Esophagus squamous epithelium (tissue), 5 donors: ENCODE measurements at regions not wholly inside any gene's neighbourhood (a gene's known extent, or its start where the extent isn't known, plus 50 kb on each side); places are given as distances from the start of the nearest gene placed in this dataset.

ENCODE experiments used
- DNase-seq: peaks from one replicate; lab custom pipeline; 2025; lab: John Stamatoyannopoulos, UW
- H3K27ac ChIP-seq, 4 donors: fragments of 200-600 bp; sonication (generic); one replicate each; pipeline ENCODE4 v1.5.1; 2016 to 2019; ENCODE audit warnings: mild to moderate bottlenecking in 1 of 4
- H3K27me3 ChIP-seq, 4 donors: fragments of 200-600 bp; sonication (generic); 1 replicate in 3 of 4; 2 replicates in 1 of 4; pipeline versions ENCODE4 v1.5.1 to v1.6.0; 2017 to 2021; ENCODE audit warnings: antibody characterized with exemption in 1 of 4
- H3K36me3 ChIP-seq, 3 donors: fragments of 200-600 bp; sonication (generic); one replicate each; pipeline ENCODE4 v1.5.1; 2016 to 2019
- H3K4me1 ChIP-seq, 3 donors: fragments of 200-600 bp; sonication (generic); one replicate each; pipeline ENCODE4 v1.5.1; 2017 to 2019
- H3K4me3 ChIP-seq, 4 donors: fragments of 200-600 bp; sonication (generic); 1 replicate in 3 of 4; 2 replicates in 1 of 4; pipeline ENCODE4 v1.5.1; 2016 to 2019; ENCODE audit warnings: mild to moderate bottlenecking in 2 of 4, moderate library complexity in 1 of 4
- H3K9me3 ChIP-seq, 3 donors: fragments of 200-600 bp; sonication (generic); one replicate each; pipeline ENCODE4 v1.5.1; 2016 to 2019
- CTCF ChIP-seq, 6 experiments: fragments of 450-650 bp in 4 of 6; fragments of 200-600 bp in 2 of 6; sonication (generic) in 2 of 6; IDR thresholded peaks; one replicate each; pipeline ENCODE4 v1.5.1; 2016 to 2019; ENCODE audit warnings: antibody characterized with exemption in 6 of 6, mild to moderate bottlenecking in 4 of 6, moderate library complexity in 4 of 6
- POLR2A ChIP-seq, 4 donors: fragments of 450-650 bp; IDR thresholded peaks; one replicate each; pipeline ENCODE4 v1.6.1; 2017; ENCODE audit warnings: antibody characterized with exemption in 4 of 4, mild to moderate bottlenecking in 4 of 4, moderate library complexity in 3 of 4
- WGBS, 2 donors: methylation state at CpG; one replicate each; pipeline ENCODE4 v1.1.5; 2018; 5-methylcytosine and 5-hydroxymethylcytosine counted together
- intact Hi-C: fragments of 100-400 bp; cut with DNase I; formaldehyde crosslinking; loops from one replicate; pipeline ENCODE4 v1.15.0; 2022
- donor health status: DM: yes; HTN: yes; CAD: no.

- Histone ChIP-seq H3K27ac (no peak overlapping the region), H3K27me3 (no peaks in the 10 kb centered on the region), H3K4me3 (no peak overlapping the region), H3K36me3 (no peaks in the 10 kb centered on the region), H3K4me1 (peaks cover 0 to 6% (median 0%) of the 10 kb centered on the region in 3 donors), H3K9me3 (no peaks in the 10 kb centered on the region)
- WGBS, 2 donors = 27 to 45% methylated on average over 2 of the region's 2 CpGs
- intact Hi-C loops = no loop called here
- TF ChIP-seq CTCF (IDR thresholded peaks at IDR 0.05) (no peak), POLR2A (IDR thresholded peaks at IDR 0.05) (no peak)
- DNase-seq = no peak
Measured at GRCh38 chr2:146240391-146240790, 1604.4 kb upstream of the ACVR2A start.

GRCh38 chr2:146239392-146240135, 1605.3 kb upstream of the ACVR2A start:
- no peaks in the 10 kb centered on the region for H3K9me3 ChIP-seq
- DNase-seq = no peak
- WGBS, 2 donors = 63 to 79% methylated on average over 2 of the region's 2 CpGs
- intact Hi-C loops = no loop called here
- H3K27me3 ChIP-seq = no peaks in the 10 kb centered on the region
- H3K4me1 ChIP-seq = no peaks in the 10 kb centered on the region
- no peak for TF ChIP-seq CTCF (IDR thresholded peaks at IDR 0.05)
- H3K36me3 ChIP-seq = no peaks in the 10 kb centered on the region
- H3K4me3 ChIP-seq = no peak overlapping the region
- H3K27ac ChIP-seq = no peak overlapping the region

- WGBS, 2 donors = 86 to 94% methylated on average over 2 to 3 of the region's 3 CpGs
- intact Hi-C loops = no loop called here
- no peak for TF ChIP-seq CTCF (IDR thresholded peaks at IDR 0.05)
- no peak for TF ChIP-seq POLR2A (IDR thresholded peaks at IDR 0.05)
- Histone ChIP-seq H3K36me3 (no peaks in the 10 kb centered on the region), H3K4me1 (no peaks in the 10 kb centered on the region), H3K9me3 (no peaks in the 10 kb centered on the region), H3K27me3 (no peaks in the 10 kb centered on the region), H3K4me3 (no peak overlapping the region), H3K27ac (no peak overlapping the region)
- no peak for DNase-seq
Measured at GRCh38 chr2:146238254-146238966, 1606.4 kb upstream of the ACVR2A start.

GRCh38 chr2:146235158-146235557, 1609.7 kb upstream of the ACVR2A start:
- TF ChIP-seq CTCF (IDR thresholded peaks at IDR 0.05) (no peak), POLR2A (IDR thresholded peaks at IDR 0.05) (no peak)
- no peak overlapping the region for H3K27ac ChIP-seq
- H3K27me3 ChIP-seq = no peaks in the 10 kb centered on the region
- H3K9me3 ChIP-seq = no peaks in the 10 kb centered on the region
- no peaks in the 10 kb centered on the region for H3K36me3 ChIP-seq
- intact Hi-C loops = no loop called here
- H3K4me1 ChIP-seq = no peaks in the 10 kb centered on the region
- DNase-seq = no peak
- WGBS, 2 donors = 59 to 63% methylated on average over 3 of the region's 3 CpGs
- no peak overlapping the region for H3K4me3 ChIP-seq

GRCh38 chr2:146229508-146230155, 1615.2 kb upstream of the ACVR2A start:
- no peaks in the 10 kb centered on the region for H3K36me3 ChIP-seq
- DNase-seq = no peak
- no peaks in the 10 kb centered on the region for H3K4me1 ChIP-seq
- no peak for TF ChIP-seq POLR2A (IDR thresholded peaks at IDR 0.05)
- H3K27ac ChIP-seq = no peak overlapping the region
- WGBS, 2 donors = 76 to 85% methylated on average over 4 of the region's 4 CpGs
- no peaks in the 10 kb centered on the region for H3K27me3 ChIP-seq
- H3K4me3 ChIP-seq = no peak overlapping the region
- intact Hi-C loops = no loop called here
- no peaks in the 10 kb centered on the region for H3K9me3 ChIP-seq
